ENCODE measurements at regions not wholly inside any gene's neighbourhood (a gene's known extent, or its start where the extent isn't known, plus 50 kb on each side); places are given as distances from the start of the nearest gene placed in this dataset.

GRCh38 chr20:40435146-40435895, 253.7 kb downstream of the MAFB start:
- Histone ChIP-seq H2AFZ (ENCODE audit: low read length) (no peak overlapping the region), H3K9me3 (replicated peaks in 1 of 2; ENCODE audit: control insufficient read depth in 2 of 2, insufficient read depth in 1 of 2, low read depth in 1 of 2, low read length in 2 of 2) (no peaks in the 10 kb centered on the region), H2BK120ac (ENCODE audit: low read depth, low read length) (no peak overlapping the region), H3K23ac (ENCODE audit: low read depth, low read length, poor library complexity) (no peak overlapping the region), H4K91ac (ENCODE audit: low read depth, low read length, poor library complexity) (no peak overlapping the region), H3K79me1 (ENCODE audit: low read depth, low read length) (no peaks in the 10 kb centered on the region), H3K9ac (ENCODE audit: low read depth, low read length, poor library complexity) (no peak overlapping the region), H3K36me3 (replicated peaks in 1 of 2; ENCODE audit: control insufficient read depth in 2 of 2, insufficient read depth in 2 of 2, low read length in 2 of 2) (no peaks in the 10 kb centered on the region), H3K14ac (ENCODE audit: low read length) (no peak overlapping the region), H4K8ac (ENCODE audit: low read depth, low read length) (no peak overlapping the region), H3K4ac (ENCODE audit: low read length) (no peak overlapping the region), H3K4me2 (ENCODE audit: insufficient read depth, low read length, poor library complexity, severe bottlenecking) (no peak overlapping the region), H3K4me3 (ENCODE audit: low read length in 2 of 2) (no peak overlapping the region), H2BK5ac (ENCODE audit: low read length) (no peak overlapping the region), H2BK12ac (ENCODE audit: low read length) (no peak overlapping the region), H3K18ac (ENCODE audit: low read length) (peak overlapping the region; percentile 37), H3K4me1 (ENCODE audit: control insufficient read depth in 2 of 2, insufficient read depth in 1 of 2, low read depth in 1 of 2, low read length in 2 of 2) (no peaks in the 10 kb centered on the region), H2AK5ac (ENCODE audit: low read depth, low read length) (no peak overlapping the region), H3K27ac (replicated peaks; ENCODE audit: low read length) (no peak overlapping the region), H3K27me3 (ENCODE audit: control insufficient read depth in 3 of 3, insufficient read depth in 3 of 3, low read depth in 1 of 3, low read length in 3 of 3) (no peaks in the 10 kb centered on the region), H2BK15ac (ENCODE audit: low read length) (no peak overlapping the region)
- no CpG with 5 or more reads among the region's 4 CpGs for WGBS, 2 donors (ENCODE audit: extremely low coverage in 2 of 2, insufficient read length in 2 of 2, insufficient replicate concordance in 1 of 2)
- no peak for DNase-seq (ENCODE audit: low spot score)

- Histone ChIP-seq H3K4ac (ENCODE audit: low read length) (no peak overlapping the region), H3K27ac (replicated peaks; ENCODE audit: low read length) (no peak overlapping the region), H2BK120ac (ENCODE audit: low read depth, low read length) (no peak overlapping the region), H3K4me3 (ENCODE audit: low read length in 2 of 2) (no peak overlapping the region), H2BK5ac (ENCODE audit: low read length) (no peak overlapping the region), H3K23ac (ENCODE audit: low read depth, low read length, poor library complexity) (no peak overlapping the region), H3K18ac (ENCODE audit: low read length) (no peak overlapping the region), H4K8ac (ENCODE audit: low read depth, low read length) (no peak overlapping the region), H3K9me3 (replicated peaks in 1 of 2; ENCODE audit: control insufficient read depth in 2 of 2, insufficient read depth in 1 of 2, low read depth in 1 of 2, low read length in 2 of 2) (no peaks in the 10 kb centered on the region), H2AFZ (ENCODE audit: low read length) (no peak overlapping the region), H4K91ac (ENCODE audit: low read depth, low read length, poor library complexity) (no peak overlapping the region), H3K4me1 (ENCODE audit: control insufficient read depth in 2 of 2, insufficient read depth in 1 of 2, low read depth in 1 of 2, low read length in 2 of 2) (no peaks in the 10 kb centered on the region), H2BK15ac (ENCODE audit: low read length) (no peak overlapping the region), H3K36me3 (replicated peaks in 1 of 2; ENCODE audit: control insufficient read depth in 2 of 2, insufficient read depth in 2 of 2, low read length in 2 of 2) (no peaks in the 10 kb centered on the region), H3K14ac (ENCODE audit: low read length) (no peak overlapping the region), H3K27me3 (ENCODE audit: control insufficient read depth in 3 of 3, insufficient read depth in 3 of 3, low read depth in 1 of 3, low read length in 3 of 3) (no peaks in the 10 kb centered on the region), H3K9ac (ENCODE audit: low read depth, low read length, poor library complexity) (no peak overlapping the region), H3K79me1 (ENCODE audit: low read depth, low read length) (no peaks in the 10 kb centered on the region), H3K4me2 (ENCODE audit: insufficient read depth, low read length, poor library complexity, severe bottlenecking) (no peak overlapping the region), H2BK12ac (ENCODE audit: low read length) (no peak overlapping the region), H2AK5ac (ENCODE audit: low read depth, low read length) (no peak overlapping the region)
- WGBS, 2 donors (ENCODE audit: extremely low coverage in 2 of 2, insufficient read length in 2 of 2, insufficient replicate concordance in 1 of 2) = no CpG with 5 or more reads among the region's 4 CpGs
- DNase-seq (ENCODE audit: low spot score) = no peak
Measured at GRCh38 chr20:40434122-40434521, 254.9 kb downstream of the MAFB start.

- no peak overlapping the region for H3K27ac ChIP-seq (replicated peaks; ENCODE audit: low read length)
- no peaks in the 10 kb centered on the region for H3K27me3 ChIP-seq (ENCODE audit: control insufficient read depth in 3 of 3, insufficient read depth in 3 of 3, low read depth in 1 of 3, low read length in 3 of 3)
- no peak overlapping the region for H2AK5ac ChIP-seq (ENCODE audit: low read depth, low read length)
- H2BK5ac ChIP-seq (ENCODE audit: low read length) = no peak overlapping the region
- no peak overlapping the region for H3K4ac ChIP-seq (ENCODE audit: low read length)
- no peak overlapping the region for H3K18ac ChIP-seq (ENCODE audit: low read length)
- peak overlapping the region; percentile 72 for H3K14ac ChIP-seq (ENCODE audit: low read length)
- no peaks in the 10 kb centered on the region for H3K9me3 ChIP-seq (replicated peaks in 1 of 2; ENCODE audit: control insufficient read depth in 2 of 2, insufficient read depth in 1 of 2, low read depth in 1 of 2, low read length in 2 of 2)
- no peak overlapping the region for H3K9ac ChIP-seq (ENCODE audit: low read depth, low read length, poor library complexity)
- H2BK12ac ChIP-seq (ENCODE audit: low read length) = no peak overlapping the region
- no peaks in the 10 kb centered on the region for H3K79me1 ChIP-seq (ENCODE audit: low read depth, low read length)
- H2BK15ac ChIP-seq (ENCODE audit: low read length) = no peak overlapping the region
- no peak overlapping the region for H2AFZ ChIP-seq (ENCODE audit: low read length)
- H3K4me1 ChIP-seq (ENCODE audit: control insufficient read depth in 2 of 2, insufficient read depth in 1 of 2, low read depth in 1 of 2, low read length in 2 of 2) = no peaks in the 10 kb centered on the region
- H3K4me2 ChIP-seq (ENCODE audit: insufficient read depth, low read length, poor library complexity, severe bottlenecking) = no peak overlapping the region
- H3K23ac ChIP-seq (ENCODE audit: low read depth, low read length, poor library complexity) = peak overlapping the region; percentile 12
- WGBS, 2 donors (ENCODE audit: extremely low coverage in 2 of 2, insufficient read length in 2 of 2, insufficient replicate concordance in 1 of 2) = no CpG with 5 or more reads among the region's 8 CpGs
- no peak for DNase-seq (ENCODE audit: low spot score)
- no peak overlapping the region for H2BK120ac ChIP-seq (ENCODE audit: low read depth, low read length)
- H4K8ac ChIP-seq (ENCODE audit: low read depth, low read length) = no peak overlapping the region
- H3K4me3 ChIP-seq (ENCODE audit: low read length in 2 of 2) = no peak overlapping the region
- no peak overlapping the region for H4K91ac ChIP-seq (ENCODE audit: low read depth, low read length, poor library complexity)
- H3K36me3 ChIP-seq (replicated peaks in 1 of 2; ENCODE audit: control insufficient read depth in 2 of 2, insufficient read depth in 2 of 2, low read length in 2 of 2) = no peaks in the 10 kb centered on the region
Measured at GRCh38 chr20:40433341-40433861, 255.6 kb downstream of the MAFB start.

- Histone ChIP-seq H2BK5ac (ENCODE audit: low read length) (no peak overlapping the region), H2BK120ac (ENCODE audit: low read depth, low read length) (no peak overlapping the region), H3K36me3 (replicated peaks in 1 of 2; ENCODE audit: control insufficient read depth in 2 of 2, insufficient read depth in 2 of 2, low read length in 2 of 2) (no peaks in the 10 kb centered on the region), H3K23ac (ENCODE audit: low read depth, low read length, poor library complexity) (no peak overlapping the region), H2AFZ (ENCODE audit: low read length) (no peak overlapping the region), H2BK12ac (ENCODE audit: low read length) (no peak overlapping the region), H3K4me2 (ENCODE audit: insufficient read depth, low read length, poor library complexity, severe bottlenecking) (no peak overlapping the region), H3K4ac (ENCODE audit: low read length) (no peak overlapping the region), H3K27ac (replicated peaks; ENCODE audit: low read length) (no peak overlapping the region), H3K9ac (ENCODE audit: low read depth, low read length, poor library complexity) (no peak overlapping the region), H4K91ac (ENCODE audit: low read depth, low read length, poor library complexity) (no peak overlapping the region), H2BK15ac (ENCODE audit: low read length) (no peak overlapping the region), H3K27me3 (ENCODE audit: control insufficient read depth in 3 of 3, insufficient read depth in 3 of 3, low read depth in 1 of 3, low read length in 3 of 3) (no peaks in the 10 kb centered on the region), H3K9me3 (replicated peaks in 1 of 2; ENCODE audit: control insufficient read depth in 2 of 2, insufficient read depth in 1 of 2, low read depth in 1 of 2, low read length in 2 of 2) (no peaks in the 10 kb centered on the region), H3K18ac (ENCODE audit: low read length) (no peak overlapping the region), H3K4me3 (ENCODE audit: low read length in 2 of 2) (no peak overlapping the region), H3K79me1 (ENCODE audit: low read depth, low read length) (no peaks in the 10 kb centered on the region), H3K14ac (ENCODE audit: low read length) (no peak overlapping the region), H4K8ac (ENCODE audit: low read depth, low read length) (no peak overlapping the region), H3K4me1 (ENCODE audit: control insufficient read depth in 2 of 2, insufficient read depth in 1 of 2, low read depth in 1 of 2, low read length in 2 of 2) (no peaks in the 10 kb centered on the region), H2AK5ac (ENCODE audit: low read depth, low read length) (no peak overlapping the region)
- DNase-seq (ENCODE audit: low spot score) = no peak
- WGBS, 2 donors (ENCODE audit: extremely low coverage in 2 of 2, insufficient read length in 2 of 2, insufficient replicate concordance in 1 of 2) = no CpG with 5 or more reads among the region's 3 CpGs
Measured at GRCh38 chr20:40431611-40432010, 257.4 kb downstream of the MAFB start.

Measured in neuronal stem cell (in vitro differentiated cells).